H1 (cell line): ENCODE measurements at regions not wholly inside any gene's neighbourhood (a gene's known extent, or its start where the extent isn't known, plus 50 kb on each side); places are given as distances from the start of the nearest gene placed in this dataset.

Experiments used
- ATF3 ChIP-seq: IDR thresholded peaks from 2 replicates; pipeline ENCODE4 v1.6.1; 2011; ENCODE audit warnings: low read depth, mild to moderate bottlenecking, low read length; ENCODE audit not compliant: insufficient read depth
- BRCA1 ChIP-seq: IDR thresholded peaks from 2 replicates; pipeline ENCODE4 v1.6.1; 2012; ENCODE audit warnings: low read depth, low read length, improper control_type of control experiment
- CHD7 ChIP-seq: fragments of 300-600 bp; sonication (generic); IDR thresholded peaks from 2 replicates; pipeline ENCODE4 v1.7.1; 2012; ENCODE audit warnings: low read length, moderate library complexity, mild to moderate bottlenecking, inconsistent platforms; ENCODE audit not compliant: insufficient replicate concordance
- E2F6 ChIP-seq: IDR thresholded peaks from 2 replicates; pipeline ENCODE4 v1.6.1; 2012; ENCODE audit warnings: inconsistent platforms
- POLR2A ChIP-seq, 2 experiments: IDR thresholded peaks; 1 replicate in 1 of 2; 2 replicates in 1 of 2; pipeline ENCODE4 v1.6.1; 2011; ENCODE audit warnings: low read depth in 2 of 2, low read length in 2 of 2, mild to moderate bottlenecking in 2 of 2; ENCODE audit errors: control extremely low read depth in 1 of 2
- POU5F1 ChIP-seq: IDR thresholded peaks from 2 replicates; pipeline ENCODE4 v1.6.1; 2011; ENCODE audit warnings: low read depth, mild to moderate bottlenecking, low read length, moderate library complexity
- RXRA ChIP-seq: IDR thresholded peaks from 2 replicates; pipeline ENCODE4 v1.6.1; 2011; ENCODE audit warnings: low read depth, mild to moderate bottlenecking, low read length, moderate library complexity; ENCODE audit not compliant: insufficient read depth
- SIX5 ChIP-seq: IDR thresholded peaks from 2 replicates; pipeline ENCODE4 v1.6.1; 2011; ENCODE audit warnings: mild to moderate bottlenecking, low read depth, low read length
- SP1 ChIP-seq: IDR thresholded peaks from 2 replicates; pipeline ENCODE4 v1.6.1; 2011; ENCODE audit warnings: low read depth, low read length
- TAF7 ChIP-seq: optimal IDR thresholded peaks from 2 replicates; pipeline ENCODE3; 2011; ENCODE audit warnings: low read depth, mild to moderate bottlenecking, inconsistent platforms, low read length, moderate library complexity, borderline replicate concordance
- TBP ChIP-seq: IDR thresholded peaks from 2 replicates; pipeline ENCODE4 v1.6.1; 2011; ENCODE audit warnings: low read depth, low read length, improper control_type of control experiment
- TEAD4 ChIP-seq: IDR thresholded peaks from 2 replicates; pipeline ENCODE4 v1.6.1; 2012; ENCODE audit warnings: low read depth, low read length, inconsistent platforms, mixed read lengths

GRCh38 chr3:5404718-5405117 is 217.2 kb downstream of the EDEM1 start (continued):
- no peak for TF ChIP-seq CHD7
- no peak for TF ChIP-seq BRCA1
- TF ChIP-seq TBP: no peak
- no peak for TF ChIP-seq RXRA
- no peak for TF ChIP-seq TEAD4
- no peak for TF ChIP-seq SIX5
- no peak for TF ChIP-seq POU5F1
- no peak for TF ChIP-seq E2F6
- TF ChIP-seq POLR2A (IDR thresholded peaks at IDR 0.05; ENCODE audit: control extremely low read depth in 1 of 2, low read depth in 2 of 2, low read length in 2 of 2): no peak
- no peak for TF ChIP-seq ATF3
- no peak for TF ChIP-seq TAF7
- TF ChIP-seq SP1: no peak
